Mesenchymal stem cell (in vitro differentiated cells and primary cell): ENCODE measurements at regions not wholly inside any gene's neighbourhood (a gene's known extent, or its start where the extent isn't known, plus 50 kb on each side); places are given as distances from the start of the nearest gene placed in this dataset.

Experiments used
- DNase-seq: peaks from one replicate; pipeline ENCODE4 v3.0.0-alpha.2; 2013
- H2AFZ ChIP-seq: one replicate; pipeline ENCODE4 v1.6.1; 2013; ENCODE audit warnings: low read depth, mild to moderate bottlenecking, control low read depth, inconsistent platforms, low read length, moderate library complexity
- H2AK5ac ChIP-seq: 2 replicates; pipeline ENCODE4 v1.6.1; 2013; ENCODE audit warnings: low read length, moderate library complexity, mild to moderate bottlenecking, inconsistent platforms; ENCODE audit not compliant: severe bottlenecking
- H2BK120ac ChIP-seq: one replicate; pipeline ENCODE4 v1.6.1; 2013; ENCODE audit warnings: low read depth, mild to moderate bottlenecking, inconsistent platforms, low read length, moderate library complexity
- H2BK12ac ChIP-seq, 2 experiments: one replicate each; pipeline ENCODE4 v1.6.1; 2013; ENCODE audit warnings: inconsistent platforms in 2 of 2, low read length in 2 of 2, mild to moderate bottlenecking in 2 of 2, moderate library complexity in 2 of 2, control low read depth in 1 of 2
- H2BK15ac ChIP-seq: one replicate; pipeline ENCODE4 v1.6.1; 2013; ENCODE audit warnings: mild to moderate bottlenecking, low read depth, inconsistent platforms; ENCODE audit not compliant: poor library complexity, severe bottlenecking
- H2BK5ac ChIP-seq: 2 replicates; pipeline ENCODE4 v1.6.1; 2013; ENCODE audit warnings: low read depth, mild to moderate bottlenecking, low read length, control low read depth, inconsistent platforms; ENCODE audit not compliant: poor library complexity, severe bottlenecking
- H3K14ac ChIP-seq, 2 experiments: one replicate each; pipeline ENCODE4 v1.6.1; 2013; ENCODE audit warnings: inconsistent platforms in 2 of 2, low read length in 2 of 2, control low read depth in 1 of 2, mild to moderate bottlenecking in 1 of 2, moderate library complexity in 1 of 2
- H3K18ac ChIP-seq, 2 experiments: one replicate each; pipeline ENCODE4 v1.6.1; 2013; ENCODE audit warnings: inconsistent platforms in 2 of 2, low read length in 2 of 2, control low read depth in 1 of 2, low read depth in 1 of 2, mild to moderate bottlenecking in 1 of 2
- H3K23ac ChIP-seq, 2 experiments: one replicate each; pipeline ENCODE4 v1.6.1; 2013; ENCODE audit warnings: inconsistent platforms in 2 of 2, low read length in 2 of 2, mild to moderate bottlenecking in 2 of 2, moderate library complexity in 2 of 2, control low read depth in 1 of 2
- H3K27ac ChIP-seq: 2 replicates; pipeline ENCODE4 v1.5.1; 2013; ENCODE audit warnings: mild to moderate bottlenecking, moderate library complexity, low read length, control low read depth, inconsistent platforms; ENCODE audit not compliant: poor library complexity, severe bottlenecking
- H3K27me3 ChIP-seq, 2 experiments: 2 replicates each; pipeline versions ENCODE4 v1.6.1 to v1.7.0; 2013; ENCODE audit warnings: low read length in 2 of 2, mild to moderate bottlenecking in 2 of 2, moderate library complexity in 2 of 2, control low read depth in 1 of 2, inconsistent platforms in 1 of 2; ENCODE audit not compliant: control insufficient read depth in 1 of 2, insufficient read depth in 1 of 2
- H3K36me3 ChIP-seq, 2 experiments: 2 replicates each; pipeline versions ENCODE4 v1.6.1 to v1.7.0; 2013; ENCODE audit warnings: low read length in 2 of 2, control low read depth in 1 of 2, inconsistent platforms in 1 of 2, low read depth in 1 of 2, mild to moderate bottlenecking in 1 of 2; ENCODE audit not compliant: insufficient read depth in 2 of 2, control insufficient read depth in 1 of 2
- H3K4ac ChIP-seq, 2 experiments: one replicate each; pipeline ENCODE4 v1.6.1; 2013; ENCODE audit warnings: inconsistent platforms in 2 of 2, low read length in 2 of 2, mild to moderate bottlenecking in 2 of 2, moderate library complexity in 2 of 2, control low read depth in 1 of 2, low read depth in 1 of 2
- H3K4me1 ChIP-seq: 2 replicates; pipeline ENCODE4 v1.6.1; 2013; ENCODE audit warnings: low read depth, low read length, control low read depth; ENCODE audit not compliant: control insufficient read depth, insufficient read depth
- H3K4me2 ChIP-seq: 2 replicates; pipeline ENCODE4 v1.6.1; 2013; ENCODE audit warnings: low read length, mild to moderate bottlenecking, inconsistent platforms; ENCODE audit not compliant: poor library complexity, severe bottlenecking
- H3K4me3 ChIP-seq, 2 experiments: 2 replicates each; pipeline versions ENCODE4 v1.5.1 to v1.7.0; 2013; ENCODE audit warnings: low read length in 2 of 2, mild to moderate bottlenecking in 2 of 2, control low read depth in 1 of 2, low read depth in 1 of 2; ENCODE audit not compliant: insufficient read depth in 1 of 2
- H3K79me1 ChIP-seq: replicated peaks from 2 replicates; pipeline ENCODE4 v1.6.1; 2013; ENCODE audit warnings: mild to moderate bottlenecking, control low read depth, low read length, inconsistent platforms; ENCODE audit not compliant: poor library complexity, severe bottlenecking
- H3K9ac ChIP-seq: 2 replicates; pipeline ENCODE4 v1.7.0; 2013; ENCODE audit warnings: mild to moderate bottlenecking, low read length, moderate library complexity
- H3K9me3 ChIP-seq: 2 replicates; pipeline ENCODE4 v1.7.0; 2013; ENCODE audit warnings: mild to moderate bottlenecking, low read length; ENCODE audit not compliant: control insufficient read depth
- H4K8ac ChIP-seq: one replicate; pipeline ENCODE4 v1.6.1; 2013; ENCODE audit warnings: inconsistent platforms, mild to moderate bottlenecking, low read length, moderate library complexity
- H4K91ac ChIP-seq: one replicate; pipeline ENCODE4 v1.6.1; 2013; ENCODE audit warnings: mild to moderate bottlenecking, low read length, inconsistent platforms
- whole genome bisulfite sequencing: methylation state at CpG from one replicate; pipeline ENCODE4 v1.1.7; 2013; ENCODE audit warnings: mixed read lengths; 5-methylcytosine and 5-hydroxymethylcytosine counted together

- H3K4me2 ChIP-seq = no peak overlapping the region
- H3K9ac ChIP-seq = no peak overlapping the region
- H2AFZ ChIP-seq = no peak overlapping the region
- no peak overlapping the region for H4K8ac ChIP-seq
- no peak overlapping the region for H3K23ac ChIP-seq
- H3K9me3 ChIP-seq = no peaks in the 10 kb centered on the region
- no peak overlapping the region for H2BK15ac ChIP-seq
- no peak overlapping the region for H4K91ac ChIP-seq
- no peak overlapping the region for H3K18ac ChIP-seq
- no peaks in the 10 kb centered on the region for H3K4me1 ChIP-seq
- H2AK5ac ChIP-seq = no peak overlapping the region
- no peak overlapping the region for H3K14ac ChIP-seq
- no peak overlapping the region for H2BK12ac ChIP-seq
- no peaks in the 10 kb centered on the region for H3K36me3 ChIP-seq
- H2BK5ac ChIP-seq = no peak overlapping the region
- WGBS = 80% methylated on average over 6 of the region's 9 CpGs
- no peak overlapping the region for H2BK120ac ChIP-seq
- H3K4me3 ChIP-seq = no peak overlapping the region
- H3K27ac ChIP-seq = no peak overlapping the region
- no peaks in the 10 kb centered on the region for H3K79me1 ChIP-seq
- no peaks in the 10 kb centered on the region for H3K27me3 ChIP-seq
- no peak overlapping the region for H3K4ac ChIP-seq
- no peak for DNase-seq
These were observed 81.7 kb upstream of the SLC10A2 start for GRCh38 chr13:103147961-103148360.

DNA sequence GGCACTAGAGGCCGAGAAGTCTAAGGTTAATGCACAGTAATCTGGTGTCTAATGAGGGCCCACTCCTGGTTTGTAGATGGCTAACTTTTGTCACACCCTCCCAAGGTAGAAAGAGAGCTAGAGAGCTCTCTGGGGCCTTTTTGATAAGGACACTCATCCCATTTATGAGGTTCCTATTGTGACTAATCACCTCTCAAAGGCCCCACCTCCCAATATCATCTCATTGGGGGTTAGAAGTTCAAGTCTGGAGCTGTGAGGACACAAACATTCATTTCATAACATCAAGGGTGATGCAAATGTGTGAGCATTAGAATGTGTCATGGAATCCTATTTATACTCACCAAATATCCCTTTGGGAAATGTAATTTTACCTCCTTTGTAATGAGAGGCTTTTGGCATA, 79.2 kb upstream of the SLC10A2 start:
- Histone ChIP-seq H4K8ac (no peak overlapping the region), H3K9ac (no peak overlapping the region), H3K18ac (no peak overlapping the region), H3K27ac (no peak overlapping the region), H3K14ac (no peak overlapping the region), H3K36me3 (no peaks in the 10 kb centered on the region), H3K4me2 (no peak overlapping the region), H3K27me3 (no peaks in the 10 kb centered on the region), H2BK12ac (no peak overlapping the region), H2AK5ac (no peak overlapping the region), H3K4me3 (no peak overlapping the region), H2BK120ac (no peak overlapping the region), H4K91ac (no peak overlapping the region), H2BK15ac (no peak overlapping the region), H3K23ac (no peak overlapping the region), H3K79me1 (no peaks in the 10 kb centered on the region), H3K4me1 (no peaks in the 10 kb centered on the region), H3K9me3 (no peaks in the 10 kb centered on the region), H3K4ac (no peak overlapping the region), H2BK5ac (no peak overlapping the region), H2AFZ (no peak overlapping the region)
- no CpG with 5 or more reads among the region's 1 CpG for WGBS
- no peak for DNase-seq

DNA sequence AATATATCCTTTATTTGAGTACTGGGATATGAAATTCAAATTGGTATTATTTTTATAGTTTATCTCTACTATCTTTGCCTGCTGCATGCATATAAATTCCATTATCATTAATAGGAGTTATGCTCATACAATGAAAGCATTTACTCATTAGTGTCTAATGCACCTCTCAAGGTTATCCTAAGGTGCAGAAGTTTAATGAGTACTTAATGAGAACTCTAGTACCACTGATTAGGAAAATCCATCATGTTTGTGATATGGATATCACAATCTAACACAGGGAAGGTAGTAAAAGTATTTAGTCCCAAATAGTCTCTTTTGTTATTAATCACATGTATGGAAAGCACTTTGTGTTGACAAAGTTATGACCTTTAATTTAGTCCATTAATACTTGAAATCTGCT, 77.2 kb upstream of the SLC10A2 start:
- Histone ChIP-seq H2BK120ac (no peak overlapping the region), H3K4ac (no peak overlapping the region), H3K14ac (no peak overlapping the region), H3K9me3 (no peaks in the 10 kb centered on the region), H2BK15ac (no peak overlapping the region), H2AK5ac (no peak overlapping the region), H3K4me3 (no peak overlapping the region), H3K27ac (no peak overlapping the region), H2BK12ac (no peak overlapping the region), H3K4me2 (no peak overlapping the region), H3K36me3 (no peaks in the 10 kb centered on the region), H3K79me1 (no peaks in the 10 kb centered on the region), H4K8ac (no peak overlapping the region), H2AFZ (no peak overlapping the region), H4K91ac (no peak overlapping the region), H3K23ac (no peak overlapping the region), H3K9ac (no peak overlapping the region), H3K27me3 (no peaks in the 10 kb centered on the region), H3K18ac (no peak overlapping the region), H3K4me1 (no peaks in the 10 kb centered on the region), H2BK5ac (no peak overlapping the region)
- no peak for DNase-seq

- no peak overlapping the region for H2AK5ac ChIP-seq
- H2BK5ac ChIP-seq = no peak overlapping the region
- no peak overlapping the region for H3K14ac ChIP-seq
- peaks cover 0 to 3% of the 10 kb centered on the region in 2 experiments for H3K27me3 ChIP-seq
- H3K18ac ChIP-seq = no peak overlapping the region
- DNase-seq = no peak
- H2AFZ ChIP-seq = no peak overlapping the region
- H4K8ac ChIP-seq = no peak overlapping the region
- H2BK120ac ChIP-seq = no peak overlapping the region
- 72% methylated on average over 2 of the region's 2 CpGs for WGBS
- H2BK12ac ChIP-seq = no peak overlapping the region
- H3K27ac ChIP-seq = no peak overlapping the region
- no peak overlapping the region for H3K4me2 ChIP-seq
- H4K91ac ChIP-seq = no peak overlapping the region
- H3K23ac ChIP-seq = no peak overlapping the region
- H3K9ac ChIP-seq = no peak overlapping the region
- H3K4ac ChIP-seq = no peak overlapping the region
- H3K36me3 ChIP-seq = no peaks in the 10 kb centered on the region
- H3K4me1 ChIP-seq = no peaks in the 10 kb centered on the region
- no peaks in the 10 kb centered on the region for H3K79me1 ChIP-seq
- no peak overlapping the region for H3K4me3 ChIP-seq
- H3K9me3 ChIP-seq = no peaks in the 10 kb centered on the region
- H2BK15ac ChIP-seq = no peak overlapping the region
These were observed 75.9 kb upstream of the SLC10A2 start for GRCh38 chr13:103142151-103142550.
